ENCODE measurements at regions not wholly inside any gene's neighbourhood (a gene's known extent, or its start where the extent isn't known, plus 50 kb on each side); places are given as distances from the start of the nearest gene placed in this dataset.

DNA sequence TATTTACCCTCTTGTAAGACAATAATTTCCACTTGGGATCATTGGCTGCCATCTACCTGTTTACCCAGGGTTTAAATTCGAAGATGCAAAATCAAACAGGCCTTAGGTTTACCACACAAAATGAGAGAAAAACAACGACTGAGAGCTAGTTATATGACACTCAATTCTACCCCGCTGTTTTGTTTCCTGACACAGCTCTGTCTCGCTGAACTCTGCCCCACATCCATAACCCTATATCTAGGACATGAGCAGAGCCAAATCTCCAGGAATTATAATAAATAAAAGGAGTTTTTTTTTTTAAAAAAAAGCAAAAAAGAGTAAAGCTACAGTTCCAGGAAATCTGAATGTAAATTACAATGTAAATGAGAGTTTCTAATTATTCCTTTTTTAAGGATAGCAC is 165.4 kb upstream of the NR2F2 start:
- TF ChIP-seq, protein P1, sequence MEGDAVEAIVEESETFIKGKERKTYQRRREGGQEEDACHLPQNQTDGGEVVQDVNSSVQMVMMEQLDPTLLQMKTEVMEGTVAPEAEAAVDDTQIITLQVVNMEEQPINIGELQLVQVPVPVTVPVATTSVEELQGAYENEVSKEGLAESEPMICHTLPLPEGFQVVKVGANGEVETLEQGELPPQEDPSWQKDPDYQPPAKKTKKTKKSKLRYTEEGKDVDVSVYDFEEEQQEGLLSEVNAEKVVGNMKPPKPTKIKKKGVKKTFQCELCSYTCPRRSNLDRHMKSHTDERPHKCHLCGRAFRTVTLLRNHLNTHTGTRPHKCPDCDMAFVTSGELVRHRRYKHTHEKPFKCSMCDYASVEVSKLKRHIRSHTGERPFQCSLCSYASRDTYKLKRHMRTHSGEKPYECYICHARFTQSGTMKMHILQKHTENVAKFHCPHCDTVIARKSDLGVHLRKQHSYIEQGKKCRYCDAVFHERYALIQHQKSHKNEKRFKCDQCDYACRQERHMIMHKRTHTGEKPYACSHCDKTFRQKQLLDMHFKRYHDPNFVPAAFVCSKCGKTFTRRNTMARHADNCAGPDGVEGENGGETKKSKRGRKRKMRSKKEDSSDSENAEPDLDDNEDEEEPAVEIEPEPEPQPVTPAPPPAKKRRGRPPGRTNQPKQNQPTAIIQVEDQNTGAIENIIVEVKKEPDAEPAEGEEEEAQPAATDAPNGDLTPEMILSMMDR (IDR thresholded peaks at IDR 0.05), result no peak
- no peak for TF ChIP-seq POLR2A (IDR thresholded peaks at IDR 0.05)
